ENCODE measurements at regions not wholly inside any gene's neighbourhood (a gene's known extent, or its start where the extent isn't known, plus 50 kb on each side); places are given as distances from the start of the nearest gene placed in this dataset.

DNA sequence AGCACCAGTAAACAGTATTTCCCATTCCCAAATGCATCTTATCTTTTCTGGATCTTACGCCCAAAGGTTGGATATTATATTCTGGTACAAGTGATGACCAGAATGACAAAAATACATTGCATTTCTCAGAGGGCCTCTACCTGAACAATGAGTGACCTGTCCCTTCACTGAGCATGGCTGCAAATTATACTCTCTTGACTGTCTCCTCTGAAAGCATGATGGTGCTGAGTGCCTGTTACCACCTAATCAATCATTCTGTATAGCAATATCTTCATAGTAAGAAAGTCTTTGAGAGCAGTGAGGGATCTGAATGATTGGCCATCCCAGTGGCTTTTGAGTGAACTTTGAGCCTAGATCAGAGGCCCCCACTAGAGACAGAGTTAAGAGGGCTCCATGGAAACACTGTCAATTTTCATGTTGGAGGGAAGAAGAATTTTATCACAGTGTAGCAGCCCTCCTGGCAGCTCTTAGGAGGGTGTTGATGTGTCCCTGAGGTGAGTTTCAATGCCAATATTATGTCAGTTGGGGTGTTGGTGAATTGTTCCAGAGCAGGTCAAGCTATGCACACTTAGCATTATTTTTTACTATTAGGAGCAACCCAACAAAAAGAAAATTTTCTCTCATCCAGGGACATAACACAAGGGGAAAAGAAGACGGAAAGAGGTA lies 171.7 kb downstream of the MARCHF11 start:
- ATAC-seq: no peak
- TF ChIP-seq ZFP30 (CRISPR knock-in tag; IDR thresholded peaks at IDR 0.05) (no peak), RARB (CRISPR knock-in tag; IDR thresholded peaks at IDR 0.05) (no peak), ARNTL (CRISPR knock-in tag; IDR thresholded peaks at IDR 0.05; ENCODE audit: borderline replicate concordance, low read depth) (no peak), ZFP3 (CRISPR knock-in tag; IDR thresholded peaks at IDR 0.05) (no peak), BACH2 (CRISPR knock-in tag; IDR thresholded peaks at IDR 0.05; ENCODE audit: borderline replicate concordance) (no peak), ESRRG (CRISPR knock-in tag; IDR thresholded peaks at IDR 0.05) (no peak), ZNF565 (CRISPR knock-in tag; conservative IDR thresholded peaks at IDR 0.05; ENCODE audit: low read depth) (no peak)
- TF ChIP-seq, protein P1, sequence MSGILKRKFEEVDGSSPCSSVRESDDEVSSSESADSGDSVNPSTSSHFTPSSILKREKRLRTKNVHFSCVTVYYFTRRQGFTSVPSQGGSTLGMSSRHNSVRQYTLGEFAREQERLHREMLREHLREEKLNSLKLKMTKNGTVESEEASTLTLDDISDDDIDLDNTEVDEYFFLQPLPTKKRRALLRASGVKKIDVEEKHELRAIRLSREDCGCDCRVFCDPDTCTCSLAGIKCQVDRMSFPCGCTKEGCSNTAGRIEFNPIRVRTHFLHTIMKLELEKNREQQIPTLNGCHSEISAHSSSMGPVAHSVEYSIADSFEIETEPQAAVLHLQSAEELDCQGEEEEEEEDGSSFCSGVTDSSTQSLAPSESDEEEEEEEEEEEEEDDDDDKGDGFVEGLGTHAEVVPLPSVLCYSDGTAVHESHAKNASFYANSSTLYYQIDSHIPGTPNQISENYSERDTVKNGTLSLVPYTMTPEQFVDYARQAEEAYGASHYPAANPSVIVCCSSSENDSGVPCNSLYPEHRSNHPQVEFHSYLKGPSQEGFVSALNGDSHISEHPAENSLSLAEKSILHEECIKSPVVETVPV (CRISPR knock-in tag; IDR thresholded peaks at IDR 0.05): no peak
- TF ChIP-seq, protein P2, sequence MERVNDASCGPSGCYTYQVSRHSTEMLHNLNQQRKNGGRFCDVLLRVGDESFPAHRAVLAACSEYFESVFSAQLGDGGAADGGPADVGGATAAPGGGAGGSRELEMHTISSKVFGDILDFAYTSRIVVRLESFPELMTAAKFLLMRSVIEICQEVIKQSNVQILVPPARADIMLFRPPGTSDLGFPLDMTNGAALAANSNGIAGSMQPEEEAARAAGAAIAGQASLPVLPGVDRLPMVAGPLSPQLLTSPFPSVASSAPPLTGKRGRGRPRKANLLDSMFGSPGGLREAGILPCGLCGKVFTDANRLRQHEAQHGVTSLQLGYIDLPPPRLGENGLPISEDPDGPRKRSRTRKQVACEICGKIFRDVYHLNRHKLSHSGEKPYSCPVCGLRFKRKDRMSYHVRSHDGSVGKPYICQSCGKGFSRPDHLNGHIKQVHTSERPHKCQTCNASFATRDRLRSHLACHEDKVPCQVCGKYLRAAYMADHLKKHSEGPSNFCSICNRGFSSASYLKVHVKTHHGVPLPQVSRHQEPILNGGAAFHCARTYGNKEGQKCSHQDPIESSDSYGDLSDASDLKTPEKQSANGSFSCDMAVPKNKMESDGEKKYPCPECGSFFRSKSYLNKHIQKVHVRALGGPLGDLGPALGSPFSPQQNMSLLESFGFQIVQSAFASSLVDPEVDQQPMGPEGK (CRISPR knock-in tag; IDR thresholded peaks at IDR 0.05; ENCODE audit: borderline replicate concordance): no peak

DNA sequence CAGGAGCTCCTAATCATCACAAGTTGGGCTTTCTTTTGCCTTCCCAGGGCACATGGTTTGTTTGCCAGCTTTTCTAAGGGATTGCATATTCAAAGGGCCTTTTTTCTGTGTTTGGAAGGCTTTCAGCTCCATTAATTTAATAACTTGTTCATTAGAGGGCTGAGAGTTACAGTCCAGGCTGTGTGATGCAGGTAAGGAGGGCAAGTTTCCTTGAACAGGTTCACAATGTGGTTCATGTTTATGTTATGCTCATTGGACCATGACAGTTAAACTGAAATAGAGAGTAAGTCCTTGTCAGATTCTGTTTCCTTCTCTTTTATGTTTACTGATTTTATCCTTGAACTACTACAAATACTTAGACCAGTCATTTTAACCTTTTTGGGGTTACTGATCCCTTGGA lies 174.4 kb downstream of the MARCHF11 start:
- ATAC-seq: no peak

DNA sequence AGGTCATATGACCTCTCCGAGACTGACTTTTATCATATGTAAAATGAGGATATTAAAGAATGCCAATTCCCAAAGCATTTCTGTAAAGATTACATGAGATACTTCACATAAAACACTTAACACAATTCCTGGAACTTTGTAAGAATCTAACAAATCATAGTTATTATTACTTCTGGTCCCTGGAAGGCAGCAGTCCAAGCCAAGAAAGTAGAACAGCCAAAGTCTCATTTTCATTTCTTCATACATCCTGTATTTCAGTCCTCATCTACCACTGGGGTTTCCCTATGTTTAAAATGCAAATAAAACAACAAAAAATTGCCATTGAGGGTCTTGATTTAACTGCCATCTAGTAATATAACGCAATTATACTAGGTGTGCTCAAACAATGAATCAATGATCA lies 179.5 kb downstream of the MARCHF11 start:
- no peak for ATAC-seq
- TF ChIP-seq, protein P3, sequence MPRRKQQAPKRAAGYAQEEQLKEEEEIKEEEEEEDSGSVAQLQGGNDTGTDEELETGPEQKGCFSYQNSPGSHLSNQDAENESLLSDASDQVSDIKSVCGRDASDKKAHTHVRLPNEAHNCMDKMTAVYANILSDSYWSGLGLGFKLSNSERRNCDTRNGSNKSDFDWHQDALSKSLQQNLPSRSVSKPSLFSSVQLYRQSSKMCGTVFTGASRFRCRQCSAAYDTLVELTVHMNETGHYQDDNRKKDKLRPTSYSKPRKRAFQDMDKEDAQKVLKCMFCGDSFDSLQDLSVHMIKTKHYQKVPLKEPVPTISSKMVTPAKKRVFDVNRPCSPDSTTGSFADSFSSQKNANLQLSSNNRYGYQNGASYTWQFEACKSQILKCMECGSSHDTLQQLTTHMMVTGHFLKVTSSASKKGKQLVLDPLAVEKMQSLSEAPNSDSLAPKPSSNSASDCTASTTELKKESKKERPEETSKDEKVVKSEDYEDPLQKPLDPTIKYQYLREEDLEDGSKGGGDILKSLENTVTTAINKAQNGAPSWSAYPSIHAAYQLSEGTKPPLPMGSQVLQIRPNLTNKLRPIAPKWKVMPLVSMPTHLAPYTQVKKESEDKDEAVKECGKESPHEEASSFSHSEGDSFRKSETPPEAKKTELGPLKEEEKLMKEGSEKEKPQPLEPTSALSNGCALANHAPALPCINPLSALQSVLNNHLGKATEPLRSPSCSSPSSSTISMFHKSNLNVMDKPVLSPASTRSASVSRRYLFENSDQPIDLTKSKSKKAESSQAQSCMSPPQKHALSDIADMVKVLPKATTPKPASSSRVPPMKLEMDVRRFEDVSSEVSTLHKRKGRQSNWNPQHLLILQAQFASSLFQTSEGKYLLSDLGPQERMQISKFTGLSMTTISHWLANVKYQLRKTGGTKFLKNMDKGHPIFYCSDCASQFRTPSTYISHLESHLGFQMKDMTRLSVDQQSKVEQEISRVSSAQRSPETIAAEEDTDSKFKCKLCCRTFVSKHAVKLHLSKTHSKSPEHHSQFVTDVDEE (CRISPR knock-in tag; IDR thresholded peaks at IDR 0.05): no peak
- TF ChIP-seq, protein P2 (CRISPR knock-in tag; IDR thresholded peaks at IDR 0.05; ENCODE audit: borderline replicate concordance): no peak
- TF ChIP-seq OSR1 (CRISPR knock-in tag; IDR thresholded peaks at IDR 0.05): no peak
- no peak for TF ChIP-seq GLIS3 (CRISPR knock-in tag; IDR thresholded peaks at IDR 0.05)
- no peak for TF ChIP-seq TCF4 (CRISPR knock-in tag; IDR thresholded peaks at IDR 0.05; ENCODE audit: borderline replicate concordance)
- TF ChIP-seq SNAI2 (CRISPR knock-in tag; IDR thresholded peaks at IDR 0.05): no peak
- TF ChIP-seq, protein P4, sequence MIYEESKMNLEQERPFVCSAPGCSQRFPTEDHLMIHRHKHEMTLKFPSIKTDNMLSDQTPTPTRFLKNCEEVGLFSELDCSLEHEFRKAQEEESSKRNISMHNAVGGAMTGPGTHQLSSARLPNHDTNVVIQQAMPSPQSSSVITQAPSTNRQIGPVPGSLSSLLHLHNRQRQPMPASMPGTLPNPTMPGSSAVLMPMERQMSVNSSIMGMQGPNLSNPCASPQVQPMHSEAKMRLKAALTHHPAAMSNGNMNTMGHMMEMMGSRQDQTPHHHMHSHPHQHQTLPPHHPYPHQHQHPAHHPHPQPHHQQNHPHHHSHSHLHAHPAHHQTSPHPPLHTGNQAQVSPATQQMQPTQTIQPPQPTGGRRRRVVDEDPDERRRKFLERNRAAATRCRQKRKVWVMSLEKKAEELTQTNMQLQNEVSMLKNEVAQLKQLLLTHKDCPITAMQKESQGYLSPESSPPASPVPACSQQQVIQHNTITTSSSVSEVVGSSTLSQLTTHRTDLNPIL (CRISPR knock-in tag; IDR thresholded peaks at IDR 0.05; ENCODE audit: low read depth): no peak
- no peak for TF ChIP-seq CSDC2 (CRISPR knock-in tag; IDR thresholded peaks at IDR 0.05)

More for the DNA sequence above, 174.4 kb downstream of the MARCHF11 start:
- TF ChIP-seq, protein P3 (CRISPR knock-in tag; IDR thresholded peaks at IDR 0.05): no peak
- TF ChIP-seq ZNF565 (CRISPR knock-in tag; conservative IDR thresholded peaks at IDR 0.05; ENCODE audit: low read depth) (no peak), ISL1 (CRISPR knock-in tag; IDR thresholded peaks at IDR 0.05) (no peak), ARNTL (CRISPR knock-in tag; IDR thresholded peaks at IDR 0.05; ENCODE audit: borderline replicate concordance, low read depth) (no peak), RARB (CRISPR knock-in tag; IDR thresholded peaks at IDR 0.05) (no peak), TCF4 (CRISPR knock-in tag; IDR thresholded peaks at IDR 0.05; ENCODE audit: borderline replicate concordance) (no peak), OSR1 (CRISPR knock-in tag; IDR thresholded peaks at IDR 0.05) (no peak), ZNF70 (CRISPR knock-in tag; IDR thresholded peaks at IDR 0.05) (no peak), ZC3H10 (CRISPR knock-in tag; IDR thresholded peaks at IDR 0.05) (no peak), ZFP30 (CRISPR knock-in tag; IDR thresholded peaks at IDR 0.05) (no peak), ZFP3 (CRISPR knock-in tag; IDR thresholded peaks at IDR 0.05) (no peak)
- TF ChIP-seq, protein P5, sequence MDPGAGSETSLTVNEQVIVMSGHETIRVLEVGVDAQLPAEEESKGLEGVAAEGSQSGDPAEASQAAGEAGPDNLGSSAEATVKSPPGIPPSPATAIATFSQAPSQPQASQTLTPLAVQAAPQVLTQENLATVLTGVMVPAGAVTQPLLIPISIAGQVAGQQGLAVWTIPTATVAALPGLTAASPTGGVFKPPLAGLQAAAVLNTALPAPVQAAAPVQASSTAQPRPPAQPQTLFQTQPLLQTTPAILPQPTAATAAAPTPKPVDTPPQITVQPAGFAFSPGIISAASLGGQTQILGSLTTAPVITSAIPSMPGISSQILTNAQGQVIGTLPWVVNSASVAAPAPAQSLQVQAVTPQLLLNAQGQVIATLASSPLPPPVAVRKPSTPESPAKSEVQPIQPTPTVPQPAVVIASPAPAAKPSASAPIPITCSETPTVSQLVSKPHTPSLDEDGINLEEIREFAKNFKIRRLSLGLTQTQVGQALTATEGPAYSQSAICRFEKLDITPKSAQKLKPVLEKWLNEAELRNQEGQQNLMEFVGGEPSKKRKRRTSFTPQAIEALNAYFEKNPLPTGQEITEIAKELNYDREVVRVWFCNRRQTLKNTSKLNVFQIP (CRISPR knock-in tag; IDR thresholded peaks at IDR 0.05; ENCODE audit: borderline replicate concordance, low read depth): no peak

All from SK-N-SH treated with all-trans-retinoic acid at 6 μM for 48 hours (cell line).